GM12878 (cell line): ENCODE measurements at regions not wholly inside any gene's neighbourhood (a gene's known extent, or its start where the extent isn't known, plus 50 kb on each side); places are given as distances from the start of the nearest gene placed in this dataset.

Experiments
- ATAC-seq: fragments of 200-7000 bp; cut with Tn5 transposase; 3 replicates; pipeline ENCODE4 v1.9.1; 2020; ENCODE audit warnings: mild to moderate bottlenecking, moderate library complexity
- BruUV-seq: library from RNA; stranded (reverse); fragments of 400-500 nt; replicated peaks from 2 replicates; lab custom pipeline; 2021; lab: Mats Ljungman, UMichigan
- CTCF ChIA-PET: fragments of 300-600 bp; sonication (Branson Sonifier 250); formaldehyde crosslinking; extraction: SDS; loops from one replicate; lab custom pipeline; 2021; ENCODE audit warnings: inconsistent platforms; lab: Yijun Ruan, JAX
- POLR2A ChIA-PET: fragments of 350-600 bp; formaldehyde crosslinking; extraction: SDS; loops from one replicate; lab custom pipeline; 2021; ENCODE audit warnings: inconsistent platforms; lab: Charles Lee
- RAD21 ChIA-PET: fragments of 300-600 bp; sonication (Branson Sonifier 250); formaldehyde crosslinking; loops from one replicate; lab custom pipeline; 2023; ENCODE audit warnings: antibody characterized with exemption; ENCODE audit not compliant: unreplicated experiment; lab: Charles Lee
- SMC1A ChIA-PET: fragments of 300-600 bp; sonication (Branson Sonifier 250); formaldehyde crosslinking; loops from one replicate; lab custom pipeline; 2023; ENCODE audit not compliant: unreplicated experiment, uncharacterized antibody; lab: Charles Lee
- DNase-seq: peaks from one replicate; pipeline ENCODE4 v3.0.0-alpha.2; 2011; ENCODE audit warnings: low read depth, low spot score
- FAIRE-seq: peaks from 3 replicates; lab custom pipeline; 2011; peaks lifted over from hg19 to GRCh38; lab: Jason Lieb, UNC
- H2AFZ ChIP-seq: 2 replicates; pipeline ENCODE4 v1.6.0; 2011; ENCODE audit warnings: low read depth, low read length, control low read depth; ENCODE audit not compliant: control insufficient read depth
- H3K27ac ChIP-seq: 2 replicates; pipeline ENCODE4 v1.5.1; 2011; ENCODE audit warnings: control low read depth; ENCODE audit not compliant: control insufficient read depth, insufficient read depth
- H3K27me3 ChIP-seq, 2 experiments: replicated peaks in 1 of 2; 2 replicates each; pipeline versions ENCODE4 v1.6.0 to v1.6.1; 2011; ENCODE audit warnings: low read length in 1 of 2; ENCODE audit not compliant: control insufficient read depth in 2 of 2, insufficient read depth in 2 of 2
- H3K36me3 ChIP-seq, 2 experiments: 2 replicates each; pipeline ENCODE4 v1.5.1; 2011; ENCODE audit warnings: low read length in 1 of 2; ENCODE audit not compliant: control insufficient read depth in 2 of 2, insufficient read depth in 2 of 2
- H3K4me1 ChIP-seq: 2 replicates; pipeline ENCODE4 v1.6.1; 2011; ENCODE audit warnings: mild to moderate bottlenecking, low read length, moderate library complexity, mixed read lengths; ENCODE audit not compliant: control insufficient read depth, insufficient read depth
- H3K4me2 ChIP-seq: 2 replicates; pipeline ENCODE4 v1.6.0; 2011; ENCODE audit warnings: control low read depth; ENCODE audit not compliant: control insufficient read depth, insufficient read depth
- H3K4me3 ChIP-seq: fragments of 200-600 bp; sonication (generic); 2 replicates; pipeline ENCODE4 v1.5.1; 2016
- H3K79me2 ChIP-seq: 2 replicates; pipeline ENCODE4 v1.6.0; 2011; ENCODE audit warnings: low read length; ENCODE audit not compliant: control insufficient read depth, insufficient read depth
- H3K9ac ChIP-seq: 2 replicates; pipeline ENCODE4 v1.8.0; 2011; ENCODE audit warnings: low read length, control low read depth, mixed read lengths; ENCODE audit not compliant: control insufficient read depth, insufficient read depth
- H3K9me3 ChIP-seq: replicated peaks from 3 replicates; pipeline ENCODE4 v1.5.1; 2011; ENCODE audit warnings: mild to moderate bottlenecking, low read length; ENCODE audit not compliant: control insufficient read depth, insufficient read depth
- H4K20me1 ChIP-seq: 2 replicates; pipeline ENCODE4 v1.6.0; 2011; ENCODE audit not compliant: control insufficient read depth, insufficient read depth
- ATF3 ChIP-seq: IDR thresholded peaks from 2 replicates; pipeline ENCODE4 v1.6.1; 2011; ENCODE audit warnings: low read depth, mild to moderate bottlenecking, low read length, moderate library complexity, borderline replicate concordance; ENCODE audit errors: extremely low read depth
- BCL11A ChIP-seq: IDR thresholded peaks from 2 replicates; pipeline ENCODE4 v1.6.1; 2011; ENCODE audit warnings: low read depth, low read length
- BCLAF1 ChIP-seq: fragments of 450-650 bp; IDR thresholded peaks from 2 replicates; pipeline ENCODE4 v1.6.1; 2017; ENCODE audit warnings: antibody characterized with exemption, mild to moderate bottlenecking, moderate library complexity
- CBX3 ChIP-seq: fragments of 200-600 bp; sonication (generic); IDR thresholded peaks from 2 replicates; pipeline ENCODE4 v1.6.1; 2016; ENCODE audit warnings: low read depth, borderline replicate concordance
- CEBPB ChIP-seq, 2 experiments: fragments of 150-350 bp in 1 of 2; IDR thresholded peaks; 2 replicates each; pipeline ENCODE4 v1.6.1; 2012 to 2014; ENCODE audit warnings: low read depth in 2 of 2, low read length in 2 of 2, borderline replicate concordance in 1 of 2, inconsistent platforms in 1 of 2
- CHD2 ChIP-seq: IDR thresholded peaks from 2 replicates; pipeline ENCODE4 v1.6.1; 2011; ENCODE audit warnings: low read depth, low read length, improper control_type of control experiment, borderline replicate concordance
- IRF4 ChIP-seq: IDR thresholded peaks from 2 replicates; pipeline ENCODE4 v1.6.1; 2011; ENCODE audit warnings: low read depth, low read length
- IRF5 ChIP-seq: fragments of 450-650 bp; IDR thresholded peaks from 2 replicates; pipeline ENCODE4 v1.6.1; 2017; ENCODE audit warnings: borderline replicate concordance
- LARP7 ChIP-seq: fragments of 450-650 bp; IDR thresholded peaks from 2 replicates; pipeline ENCODE4 v1.6.1; 2017; ENCODE audit warnings: mild to moderate bottlenecking
- NR2C1 ChIP-seq: fragments of 450-650 bp; IDR thresholded peaks from 2 replicates; pipeline ENCODE4 v1.6.1; 2017; ENCODE audit warnings: antibody characterized with exemption, mild to moderate bottlenecking, moderate library complexity
- PAX5 ChIP-seq: IDR thresholded peaks from 2 replicates; pipeline ENCODE4 v1.6.1; 2011; ENCODE audit warnings: low read depth, low read length, borderline replicate concordance
- PML ChIP-seq: IDR thresholded peaks from 2 replicates; pipeline ENCODE4 v1.6.1; 2012; ENCODE audit warnings: low read length, inconsistent platforms
- POLR2A ChIP-seq: IDR thresholded peaks from 2 replicates; pipeline ENCODE4 v1.6.1; 2011; ENCODE audit warnings: low read depth, mild to moderate bottlenecking, low read length
- POLR2AphosphoS2 ChIP-seq: IDR thresholded peaks from 2 replicates; pipeline ENCODE4 v1.6.1; 2011; ENCODE audit warnings: low read depth, mild to moderate bottlenecking, low read length, improper control_type of control experiment, moderate library complexity
- RB1 ChIP-seq: fragments of 450-650 bp; formaldehyde crosslinking; IDR thresholded peaks from 2 replicates; pipeline ENCODE4 v1.6.1; 2017; ENCODE audit warnings: mild to moderate bottlenecking, borderline replicate concordance
- SMC3 ChIP-seq: IDR thresholded peaks from 2 replicates; pipeline ENCODE4 v1.6.1; 2011; ENCODE audit warnings: low read length, improper control_type of control experiment, borderline replicate concordance
- STAT3 ChIP-seq: IDR thresholded peaks from 2 replicates; pipeline ENCODE4 v1.6.1; 2011; ENCODE audit warnings: low read depth, low read length, improper control_type of control experiment
- USF1 ChIP-seq: IDR thresholded peaks from 2 replicates; pipeline ENCODE4 v1.6.1; 2011; ENCODE audit warnings: borderline replicate concordance, low read depth, mild to moderate bottlenecking, moderate library complexity, mixed read lengths, low read length; ENCODE audit not compliant: insufficient read depth; ENCODE audit errors: extremely low read length
- ZNF24 ChIP-seq: fragments of 450-650 bp; IDR thresholded peaks from 2 replicates; pipeline ENCODE4 v1.6.1; 2017; ENCODE audit warnings: antibody characterized with exemption, mild to moderate bottlenecking
- ZZZ3 ChIP-seq: IDR thresholded peaks from 2 replicates; pipeline ENCODE4 v1.6.1; 2011; ENCODE audit warnings: low read depth; ENCODE audit not compliant: control insufficient read depth, insufficient read length
- WGBS: methylation state at CpG from one replicate; pipeline ENCODE4 v1.1.6; 2016; ENCODE audit warnings: low lambda C conversion rate; ENCODE audit not compliant: insufficient replicate concordance, insufficient coverage; ENCODE audit errors: missing lambda C conversion rate; 5-methylcytosine and 5-hydroxymethylcytosine counted together
- in situ Hi-C: fragments of 300-500 bp; cut with MboI; formaldehyde crosslinking; loops from 9 replicates; pipeline ENCODE4 v1.14.3; 2018; ENCODE audit warnings: mixed read lengths
- intact Hi-C: fragments of 100-400 bp; cut with micrococcal nuclease; formaldehyde crosslinking; loops from one replicate; pipeline ENCODE4 v1.14.2; 2022; ENCODE audit not compliant: unreplicated experiment

- H3K36me3 ChIP-seq = no peaks in the 10 kb centered on the region
- no peaks in the 10 kb centered on the region; a peak in 1 of 4 replicates for H3K27me3 ChIP-seq
- in situ Hi-C loops = no loop called here
- DNase-seq = no peak
- intact Hi-C loops = no loop called here
- peaks cover 7% of the 10 kb centered on the region; the same call in 2 of the 3 replicates for H3K9me3 ChIP-seq
- 40% methylated on average over 10 of the region's 10 CpGs for WGBS
- no TSS peak for BruUV-seq
- ChIA-PET RAD21 (interaction anchor here (0.8 to 0.9 kb wide), 2 partner anchors 120 to 229 kb away, joined by 3 read pairs; no protein-coding TSS in a partner anchor), CTCF (no interaction called here), SMC1A (no interaction called here), POLR2A (no interaction called here)
- H3K79me2 ChIP-seq = no peaks in the 10 kb centered on the region
- no peak overlapping the region for H2AFZ ChIP-seq
- no peak overlapping the region for H3K4me2 ChIP-seq
- no peaks in the 10 kb centered on the region for H4K20me1 ChIP-seq
- TF ChIP-seq CEBPB (IDR thresholded peaks at IDR 0.05; ENCODE audit: borderline replicate concordance in 1 of 2, low read depth in 2 of 2, low read length in 2 of 2) = no peak
- no peak for TF ChIP-seq ZNF24
- no peak for TF ChIP-seq IRF4
- TF ChIP-seq SMC3 = no peak
- no peak for TF ChIP-seq STAT3
- no peak for TF ChIP-seq CHD2
- no peak for TF ChIP-seq BCL11A
- TF ChIP-seq ATF3 = no peak
- no peak for TF ChIP-seq BCLAF1
- no peak for TF ChIP-seq PML
- TF ChIP-seq POLR2A = no peak
- no peak for TF ChIP-seq RB1
- TF ChIP-seq LARP7 = no peak
- no peak for TF ChIP-seq USF1
- no peak for TF ChIP-seq PAX5
- TF ChIP-seq POLR2AphosphoS2 = no peak
- no peak for TF ChIP-seq NR2C1
- no peak for TF ChIP-seq IRF5
- no peak for TF ChIP-seq ZZZ3
- TF ChIP-seq CBX3 = no peak
- ATAC-seq = no peak
- H3K27ac ChIP-seq = no peak overlapping the region
- H3K9ac ChIP-seq = no peak overlapping the region
- FAIRE-seq = no peak
- H3K4me1 ChIP-seq = no peaks in the 10 kb centered on the region
- H3K4me3 ChIP-seq = no peak overlapping the region
These were observed 68.8 kb upstream of the IYD start for GRCh38 chr6:150299873-150300485.
